H9 (cell line): ENCODE measurements at regions not wholly inside any gene's neighbourhood (a gene's known extent, or its start where the extent isn't known, plus 50 kb on each side); places are given as distances from the start of the nearest gene placed in this dataset.

Experiments
- DNase-seq: peaks from one replicate; pipeline ENCODE4 v3.0.0-alpha.2; 2017
- H2AFZ ChIP-seq: one replicate; pipeline ENCODE4 v1.6.1; 2013; ENCODE audit warnings: mild to moderate bottlenecking, low read length, control low read depth, moderate library complexity
- H2AK5ac ChIP-seq: 2 replicates; pipeline ENCODE4 v1.6.1; 2013; ENCODE audit warnings: low read length, control low read depth, mixed read lengths; ENCODE audit not compliant: insufficient read length
- H2BK120ac ChIP-seq: one replicate; pipeline ENCODE4 v1.6.1; 2013; ENCODE audit warnings: low read depth, mild to moderate bottlenecking, low read length, control low read depth, inconsistent platforms; ENCODE audit not compliant: poor library complexity, severe bottlenecking
- H2BK12ac ChIP-seq: 2 replicates; pipeline ENCODE4 v1.6.1; 2013; ENCODE audit warnings: low read length, control low read depth, mixed read lengths, low read depth; ENCODE audit not compliant: insufficient read length
- H2BK15ac ChIP-seq: 2 replicates; pipeline ENCODE4 v1.6.1; 2013; ENCODE audit warnings: low read depth, low read length, control low read depth
- H2BK20ac ChIP-seq: one replicate; pipeline ENCODE4 v1.6.1; 2013; ENCODE audit warnings: low read depth, mild to moderate bottlenecking, low read length, control low read depth, inconsistent platforms; ENCODE audit not compliant: poor library complexity, severe bottlenecking
- H2BK5ac ChIP-seq: 2 replicates; pipeline ENCODE4 v1.6.1; 2013; ENCODE audit warnings: low read length, control low read depth, mixed read lengths; ENCODE audit not compliant: insufficient read length
- H3K14ac ChIP-seq: 2 replicates; pipeline ENCODE4 v1.6.1; 2013; ENCODE audit warnings: low read length, control low read depth; ENCODE audit not compliant: insufficient read depth
- H3K18ac ChIP-seq: 2 replicates; pipeline ENCODE4 v1.6.1; 2013; ENCODE audit warnings: low read depth, mild to moderate bottlenecking, mixed read lengths, low read length, control low read depth; ENCODE audit not compliant: insufficient read length
- H3K23ac ChIP-seq: 2 replicates; pipeline ENCODE4 v1.6.1; 2013; ENCODE audit warnings: low read length, control low read depth, mixed read lengths, low read depth; ENCODE audit not compliant: insufficient read length
- H3K23me2 ChIP-seq: 2 replicates; pipeline ENCODE4 v1.6.1; 2013; ENCODE audit warnings: low read depth, mild to moderate bottlenecking, mixed read lengths, low read length, control low read depth; ENCODE audit not compliant: insufficient read length, poor library complexity, severe bottlenecking
- H3K27ac ChIP-seq: 2 replicates; pipeline ENCODE4 v1.5.1; 2013; ENCODE audit warnings: low read length, control low read depth, mixed read lengths, low read depth; ENCODE audit not compliant: insufficient read length
- H3K27me3 ChIP-seq: 2 replicates; pipeline ENCODE4 v1.6.1; 2013; ENCODE audit warnings: low read length, control low read depth, inconsistent platforms; ENCODE audit not compliant: insufficient read depth
- H3K4ac ChIP-seq: 2 replicates; pipeline ENCODE4 v1.6.1; 2013; ENCODE audit warnings: low read depth, mild to moderate bottlenecking, control low read depth, inconsistent platforms, low read length, moderate library complexity
- H3K4me1 ChIP-seq: 2 replicates; pipeline ENCODE4 v1.6.1; 2013; ENCODE audit warnings: low read length, control low read depth, inconsistent platforms; ENCODE audit not compliant: insufficient read depth
- H3K4me2 ChIP-seq: 2 replicates; pipeline ENCODE4 v1.6.1; 2013; ENCODE audit warnings: low read length, control low read depth, mixed read lengths; ENCODE audit not compliant: insufficient read length, insufficient read depth
- H3K56ac ChIP-seq: 2 replicates; pipeline ENCODE4 v1.6.1; 2013; ENCODE audit warnings: low read depth, mild to moderate bottlenecking, mixed read lengths, low read length, control low read depth; ENCODE audit not compliant: insufficient read length
- H3K79me1 ChIP-seq: 2 replicates; pipeline ENCODE4 v1.6.1; 2013; ENCODE audit warnings: low read depth, mild to moderate bottlenecking, moderate library complexity, low read length, control low read depth, inconsistent platforms; ENCODE audit not compliant: insufficient read depth, poor library complexity, severe bottlenecking
- H3K79me2 ChIP-seq: 2 replicates; pipeline ENCODE4 v1.6.1; 2013; ENCODE audit warnings: low read length, control low read depth, inconsistent platforms; ENCODE audit not compliant: insufficient read depth
- H3K9ac ChIP-seq: 2 replicates; pipeline ENCODE4 v1.6.1; 2013; ENCODE audit warnings: low read length, control low read depth, mixed read lengths; ENCODE audit not compliant: insufficient read length; ENCODE audit errors: extremely low read depth
- H3K9me3 ChIP-seq: one replicate; pipeline ENCODE4 v1.6.1; 2013; ENCODE audit warnings: low read depth, low read length, inconsistent platforms; ENCODE audit not compliant: control insufficient read depth
- H3T11ph ChIP-seq: one replicate; pipeline ENCODE4 v1.6.1; 2013; ENCODE audit warnings: mild to moderate bottlenecking, low read length, control low read depth, inconsistent platforms
- H4K20me1 ChIP-seq: one replicate; pipeline ENCODE4 v1.6.1; 2013; ENCODE audit not compliant: control insufficient read depth, insufficient read length, insufficient read depth
- H4K5ac ChIP-seq: 2 replicates; pipeline ENCODE4 v1.6.1; 2013; ENCODE audit warnings: low read depth, mild to moderate bottlenecking, mixed read lengths, low read length, control low read depth; ENCODE audit not compliant: insufficient read length
- H4K8ac ChIP-seq: replicated peaks from 2 replicates; pipeline ENCODE4 v1.6.1; 2013; ENCODE audit warnings: low read length, control low read depth, mixed read lengths, low read depth; ENCODE audit not compliant: insufficient read length
- H4K91ac ChIP-seq: 2 replicates; pipeline ENCODE4 v1.6.1; 2013; ENCODE audit warnings: low read depth, mild to moderate bottlenecking, moderate library complexity, mixed read lengths, low read length, control low read depth; ENCODE audit not compliant: insufficient read length
- H3K27ac Mint-ChIP-seq, 3 experiments: 2 replicates in 2 of 3; 3 replicates in 1 of 3; pipeline ENCODE4 v1.8.0; 2020 to 2021; ENCODE audit warnings: mixed read lengths in 3 of 3, mild to moderate bottlenecking in 1 of 3, moderate library complexity in 1 of 3
- H3K27me3 Mint-ChIP-seq: 2 replicates; pipeline ENCODE4 v1.8.0; 2021; ENCODE audit warnings: low read depth, mild to moderate bottlenecking, moderate library complexity, mixed read lengths
- H3K36me3 Mint-ChIP-seq, 3 experiments: 2 replicates in 2 of 3; 3 replicates in 1 of 3; pipeline ENCODE4 v1.8.0; 2020 to 2021; ENCODE audit warnings: low read depth in 3 of 3, mixed read lengths in 3 of 3; ENCODE audit not compliant: insufficient read depth in 1 of 3
- H3K4me1 Mint-ChIP-seq, 2 experiments: 2 replicates each; pipeline ENCODE4 v1.8.0; 2020; ENCODE audit warnings: mixed read lengths in 2 of 2
- H3K4me3 Mint-ChIP-seq, 2 experiments: 2 replicates in 1 of 2; 3 replicates in 1 of 2; pipeline ENCODE4 v1.8.0; 2020 to 2021; ENCODE audit warnings: mild to moderate bottlenecking in 2 of 2, mixed read lengths in 2 of 2, moderate library complexity in 1 of 2
- H3K9me3 Mint-ChIP-seq, 2 experiments: 2 replicates in 1 of 2; 3 replicates in 1 of 2; pipeline ENCODE4 v1.8.0; 2020; ENCODE audit warnings: mild to moderate bottlenecking in 2 of 2, mixed read lengths in 2 of 2, moderate library complexity in 1 of 2
- WGBS: extraction: QIAGEN DNeasy Blood & Tissue Kit; methylation state at CpG from one replicate; pipeline ENCODE4 v1.1.7; 2013; ENCODE audit warnings: missing lambda C conversion rate, low lambda C conversion rate, mixed read lengths; ENCODE audit not compliant: insufficient read length; ENCODE audit errors: extremely low coverage; 5-methylcytosine and 5-hydroxymethylcytosine counted together
- TF ChIP-seq, protein P1 (sequence below): fragments of 200-600 bp; sonication (generic); conservative IDR thresholded peaks from 3 replicates; pipeline ENCODE4 v1.8.0; 2021; ENCODE audit warnings: antibody characterized with exemption, mild to moderate bottlenecking

- H2BK120ac ChIP-seq: no peak overlapping the region
- H3K23ac ChIP-seq: no peak overlapping the region
- no peaks in the 10 kb centered on the region for H3K4me1 ChIP-seq
- no peak overlapping the region for H3K9ac ChIP-seq
- no peak overlapping the region for H2BK12ac ChIP-seq
- peaks cover 19 to 24% of the 10 kb centered on the region in 2 experiments for H3K4me1 Mint-ChIP-seq
- no peak overlapping the region for H2BK5ac ChIP-seq
- H3K27ac Mint-ChIP-seq: no peak overlapping the region; a peak in 1 of 7 replicates
- H2AK5ac ChIP-seq: no peak overlapping the region
- no peak overlapping the region for H3K4me3 Mint-ChIP-seq
- H3K4me2 ChIP-seq: no peak overlapping the region
- peaks cover 3 to 4% of the 10 kb centered on the region in 2 experiments; a peak in 4 of 5 replicates for H3K9me3 Mint-ChIP-seq
- H3K18ac ChIP-seq: no peak overlapping the region
- H3K14ac ChIP-seq: no peak overlapping the region; the same call in 1 of the 2 replicates
- H3T11ph ChIP-seq: no peak overlapping the region
- H3K56ac ChIP-seq: no peak overlapping the region
- no peak overlapping the region for H4K5ac ChIP-seq
- no peak overlapping the region for H2AFZ ChIP-seq
- no CpG with 5 or more reads among the region's 10 CpGs for WGBS
- H3K9me3 ChIP-seq: no peaks in the 10 kb centered on the region
- DNase-seq: no peak
- no peaks in the 10 kb centered on the region; the same call in 1 of the 2 replicates for H3K27me3 ChIP-seq
- TF ChIP-seq, protein P1, sequence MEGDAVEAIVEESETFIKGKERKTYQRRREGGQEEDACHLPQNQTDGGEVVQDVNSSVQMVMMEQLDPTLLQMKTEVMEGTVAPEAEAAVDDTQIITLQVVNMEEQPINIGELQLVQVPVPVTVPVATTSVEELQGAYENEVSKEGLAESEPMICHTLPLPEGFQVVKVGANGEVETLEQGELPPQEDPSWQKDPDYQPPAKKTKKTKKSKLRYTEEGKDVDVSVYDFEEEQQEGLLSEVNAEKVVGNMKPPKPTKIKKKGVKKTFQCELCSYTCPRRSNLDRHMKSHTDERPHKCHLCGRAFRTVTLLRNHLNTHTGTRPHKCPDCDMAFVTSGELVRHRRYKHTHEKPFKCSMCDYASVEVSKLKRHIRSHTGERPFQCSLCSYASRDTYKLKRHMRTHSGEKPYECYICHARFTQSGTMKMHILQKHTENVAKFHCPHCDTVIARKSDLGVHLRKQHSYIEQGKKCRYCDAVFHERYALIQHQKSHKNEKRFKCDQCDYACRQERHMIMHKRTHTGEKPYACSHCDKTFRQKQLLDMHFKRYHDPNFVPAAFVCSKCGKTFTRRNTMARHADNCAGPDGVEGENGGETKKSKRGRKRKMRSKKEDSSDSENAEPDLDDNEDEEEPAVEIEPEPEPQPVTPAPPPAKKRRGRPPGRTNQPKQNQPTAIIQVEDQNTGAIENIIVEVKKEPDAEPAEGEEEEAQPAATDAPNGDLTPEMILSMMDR: no peak
- no peak overlapping the region for H3K27ac ChIP-seq
- H2BK20ac ChIP-seq: no peak overlapping the region
- peaks cover 1 to 7% (median 5%) of the 10 kb centered on the region in 3 experiments; a peak in 6 of 7 replicates for H3K36me3 Mint-ChIP-seq
- H3K27me3 Mint-ChIP-seq: peaks cover 33% of the 10 kb centered on the region
- no peaks in the 10 kb centered on the region for H3K79me1 ChIP-seq
- no peak overlapping the region for H2BK15ac ChIP-seq
- no peak overlapping the region for H3K4ac ChIP-seq
- H4K20me1 ChIP-seq: no peaks in the 10 kb centered on the region
- H3K23me2 ChIP-seq: no peaks in the 10 kb centered on the region
- H3K79me2 ChIP-seq: no peaks in the 10 kb centered on the region
- no peak overlapping the region for H4K91ac ChIP-seq
- no peak overlapping the region for H4K8ac ChIP-seq
Measured at GRCh38 chr5:2003206-2003605, 120.5 kb upstream of the IRX4 start.
